CD4-positive, alpha-beta memory T cell (primary cell): ENCODE measurements at regions not wholly inside any gene's neighbourhood (a gene's known extent, or its start where the extent isn't known, plus 50 kb on each side); places are given as distances from the start of the nearest gene placed in this dataset.
A peak's percentile ranks its signal among the peaks of the same experiment; 100 is the strongest.

Experiments used
- CTCF ChIA-PET: fragments of 350-600 bp; sonication (Branson Sonifier 250); formaldehyde crosslinking; loops from one replicate; lab custom pipeline; 2021; ENCODE audit warnings: inconsistent platforms; ENCODE audit not compliant: partially characterized antibody; lab: Charles Lee
- POLR2A ChIA-PET: fragments of 350-600 bp; sonication (Branson Sonifier 250); formaldehyde crosslinking; loops from one replicate; lab custom pipeline; 2021; ENCODE audit not compliant: partially characterized antibody; lab: Charles Lee
- DNase-seq, 5 donors: peaks; one replicate each; pipeline versions ENCODE4 v3.0.0 to v3.0.0-alpha.2; 2020 to 2022; ENCODE audit warnings: mixed read lengths in 1 of 5
- H3K27ac ChIP-seq: one replicate; pipeline ENCODE4 v1.7.0; 2013; ENCODE audit warnings: low read depth, low read length
- H3K27me3 ChIP-seq: 2 replicates; pipeline ENCODE4 v1.7.0; 2013; ENCODE audit warnings: mild to moderate bottlenecking, low read length, moderate library complexity; ENCODE audit not compliant: insufficient read depth
- H3K36me3 ChIP-seq: 2 replicates; pipeline ENCODE4 v1.7.0; 2013; ENCODE audit warnings: mild to moderate bottlenecking, low read length, moderate library complexity; ENCODE audit not compliant: insufficient read depth
- H3K4me1 ChIP-seq: 2 replicates; pipeline ENCODE4 v1.7.0; 2013; ENCODE audit warnings: mild to moderate bottlenecking, low read length, moderate library complexity; ENCODE audit not compliant: insufficient read depth
- H3K4me3 ChIP-seq, 2 donors: one replicate each; pipeline ENCODE4 v1.7.0; 2013; ENCODE audit warnings: low read length in 2 of 2, mild to moderate bottlenecking in 1 of 2
- H3K9me3 ChIP-seq, 2 donors: one replicate each; pipeline ENCODE4 v1.7.0; 2013; ENCODE audit warnings: low read length in 2 of 2, control low read depth in 1 of 2; ENCODE audit not compliant: control insufficient read depth in 1 of 2
- H3K27ac Mint-ChIP-seq, 7 donors: one replicate each; pipeline ENCODE4 v1.8.0; 2020 to 2021; ENCODE audit warnings: mixed read lengths in 7 of 7, mild to moderate bottlenecking in 6 of 7, inconsistent platforms in 3 of 7, moderate library complexity in 3 of 7
- H3K27me3 Mint-ChIP-seq, 2 donors: one replicate each; pipeline ENCODE4 v1.8.0; 2020 to 2021; ENCODE audit warnings: mixed read lengths in 2 of 2
- H3K36me3 Mint-ChIP-seq, 2 donors: one replicate each; pipeline ENCODE4 v1.8.0; 2020 to 2021; ENCODE audit warnings: mixed read lengths in 2 of 2, inconsistent platforms in 1 of 2, mild to moderate bottlenecking in 1 of 2
- H3K4me1 Mint-ChIP-seq, 4 donors: one replicate each; pipeline ENCODE4 v1.8.0; 2020 to 2021; ENCODE audit warnings: mixed read lengths in 4 of 4, mild to moderate bottlenecking in 1 of 4
- H3K4me3 Mint-ChIP-seq, 8 donors: one replicate each; pipeline ENCODE4 v1.8.0; 2020 to 2021; ENCODE audit warnings: mixed read lengths in 8 of 8, mild to moderate bottlenecking in 7 of 8, moderate library complexity in 6 of 8, inconsistent platforms in 3 of 8
- H3K9me3 Mint-ChIP-seq, 8 donors: one replicate each; pipeline ENCODE4 v1.8.0; 2020 to 2021; ENCODE audit warnings: mixed read lengths in 8 of 8, mild to moderate bottlenecking in 5 of 8, inconsistent platforms in 3 of 8, moderate library complexity in 1 of 8
- intact Hi-C: fragments of 100-400 bp; cut with micrococcal nuclease; formaldehyde crosslinking; loops from one replicate; pipeline ENCODE4 v1.15.1; 2023

DNA sequence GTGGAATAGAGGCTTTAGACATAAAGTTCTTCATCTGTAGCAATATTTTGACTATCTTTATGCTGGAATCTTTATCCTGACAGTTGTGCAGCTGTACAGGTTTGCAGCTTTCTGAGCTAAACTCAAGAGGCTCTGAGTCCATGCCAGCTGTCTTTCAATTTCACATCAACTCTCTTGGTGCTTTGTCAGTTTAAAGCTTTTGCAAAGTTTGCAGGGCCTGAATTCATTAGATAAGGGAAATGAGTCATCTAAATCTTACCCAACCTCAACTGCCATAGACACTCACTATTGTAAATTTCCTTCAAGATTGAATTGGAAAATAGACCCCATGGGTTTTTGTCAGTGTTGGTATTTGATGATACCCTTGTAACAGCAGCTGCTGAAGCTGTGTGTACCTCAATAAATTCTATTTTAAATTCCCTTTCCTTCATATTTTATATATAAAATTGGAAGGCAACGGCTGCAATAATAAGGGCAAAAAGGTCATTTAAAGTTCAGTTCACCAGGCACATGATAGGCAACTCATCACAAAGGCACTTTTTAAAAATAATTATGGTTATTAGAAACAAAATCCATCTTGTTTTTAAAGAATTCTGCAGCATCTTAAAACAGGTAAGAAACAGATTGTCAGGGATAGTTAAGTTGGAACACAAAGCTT is 169.9 kb upstream of the SLC39A10 start:
- CTCF ChIA-PET = interaction anchor here (0.6 to 1.5 kb wide), 2 partner anchors 173 to 174 kb away, joined by 3 to 5 read pairs; no protein-coding TSS in a partner anchor

GRCh38 chr2:195486520-195486919 is 170.5 kb upstream of the SLC39A10 start:
- Mint-ChIP-seq H3K27me3 (no peaks in the 10 kb centered on the region), H3K4me3 (peak overlapping the region in 1 of 8 donors; percentile 41), H3K9me3 (no peaks in the 10 kb centered on the region), H3K36me3 (no peaks in the 10 kb centered on the region), H3K4me1 (peaks cover 7 to 19% (median 16%) of the 10 kb centered on the region in 4 donors), H3K27ac (no peak overlapping the region)
- ChIA-PET CTCF (interaction anchor here (0.6 kb wide), 1 partner anchor 174 kb away, joined by 3 read pairs; no protein-coding TSS in a partner anchor), POLR2A (interaction anchor here (1.1 to 2.0 kb wide), 2 partner anchors 171 to 173 kb away, joined by 3 to 8 read pairs; partner anchors contain the start of gene SLC39A10)
- DNase-seq = no peak
- H3K4me1 ChIP-seq = peaks cover 24% of the 10 kb centered on the region
- H3K9me3 ChIP-seq = no peaks in the 10 kb centered on the region
- H3K27ac ChIP-seq = no peak overlapping the region
- intact Hi-C loops = no loop called here
- H3K36me3 ChIP-seq = no peaks in the 10 kb centered on the region
- H3K4me3 ChIP-seq = no peak overlapping the region
- no peaks in the 10 kb centered on the region for H3K27me3 ChIP-seq

More for the DNA sequence above, 169.9 kb upstream of the SLC39A10 start:
- H3K27ac ChIP-seq = no peak overlapping the region
- intact Hi-C loops = no loop called here
- H3K36me3 ChIP-seq = no peaks in the 10 kb centered on the region
- H3K4me1 Mint-ChIP-seq = peaks cover 7 to 19% (median 16%) of the 10 kb centered on the region in 4 donors
- H3K36me3 Mint-ChIP-seq = no peaks in the 10 kb centered on the region
- H3K4me1 ChIP-seq = peaks cover 24% of the 10 kb centered on the region
- POLR2A ChIA-PET = interaction anchor here (1.1 to 2.0 kb wide), 2 partner anchors 170 to 173 kb away, joined by 3 to 8 read pairs; partner anchors contain the start of gene SLC39A10
- no peaks in the 10 kb centered on the region for H3K27me3 ChIP-seq
- no peak overlapping the region for H3K4me3 ChIP-seq
- DNase-seq = peak in 2 of 5 donors; percentile 3 to 32
- H3K9me3 ChIP-seq = no peaks in the 10 kb centered on the region
- H3K27ac Mint-ChIP-seq = peak overlapping the region in 4 of 7 donors; percentile 19 to 53 (median 26)
- H3K27me3 Mint-ChIP-seq = no peaks in the 10 kb centered on the region
- H3K9me3 Mint-ChIP-seq = no peaks in the 10 kb centered on the region
- peak overlapping the region in 5 of 8 donors; percentile 26 to 68 (median 45) for H3K4me3 Mint-ChIP-seq

- H3K27ac Mint-ChIP-seq = peak overlapping the region in 1 of 7 donors; percentile 3
- Histone ChIP-seq H3K9me3 (no peaks in the 10 kb centered on the region), H3K27me3 (no peaks in the 10 kb centered on the region), H3K36me3 (no peaks in the 10 kb centered on the region), H3K4me3 (no peak overlapping the region), H3K27ac (no peak overlapping the region), H3K4me1 (peaks cover 26% of the 10 kb centered on the region)
- intact Hi-C loops = no loop called here
- no peak for DNase-seq
- H3K36me3 Mint-ChIP-seq = peaks cover 0 to 4% of the 10 kb centered on the region in 2 donors
- peaks cover 16 to 30% (median 22%) of the 10 kb centered on the region in 4 donors for H3K4me1 Mint-ChIP-seq
- ChIA-PET POLR2A (no interaction called here), CTCF (interaction anchor here (0.9 to 3.9 kb wide), 3 partner anchors 15 to 181 kb away, joined by 3 to 17 read pairs (median 13); no protein-coding TSS in a partner anchor)
- peaks cover 0 to 5% (median 0%) of the 10 kb centered on the region in 8 donors for H3K9me3 Mint-ChIP-seq
- peaks cover 0 to 2% of the 10 kb centered on the region in 2 donors for H3K27me3 Mint-ChIP-seq
- peak overlapping the region in 1 of 8 donors; percentile 29 for H3K4me3 Mint-ChIP-seq
These were observed 175.0 kb upstream of the SLC39A10 start for GRCh38 chr2:195482010-195482409.

DNA sequence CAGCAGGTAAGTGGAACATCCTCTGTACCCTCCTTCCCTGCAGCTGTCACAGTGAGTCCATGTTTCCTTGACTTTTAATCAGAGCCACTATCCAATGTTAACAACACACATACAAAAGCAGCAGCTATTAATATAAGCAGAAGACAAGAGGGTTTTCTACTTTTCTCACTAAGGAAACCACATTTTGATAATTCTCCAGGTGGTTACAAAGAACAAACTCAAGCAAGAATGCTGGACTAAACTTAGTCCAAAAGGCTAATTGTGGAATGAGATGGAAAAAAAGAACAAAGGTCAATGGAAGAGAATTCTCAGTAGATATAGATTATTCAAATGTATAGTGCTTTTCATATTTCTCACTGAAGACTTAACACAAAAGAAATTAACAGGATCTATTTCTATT is 176.9 kb upstream of the SLC39A10 start:
- H3K9me3 Mint-ChIP-seq = peaks cover 0 to 5% (median 0%) of the 10 kb centered on the region in 8 donors
- no peak overlapping the region for H3K4me3 ChIP-seq
- no peaks in the 10 kb centered on the region for H3K27me3 ChIP-seq
- peaks cover 0 to 2% of the 10 kb centered on the region in 2 donors for H3K27me3 Mint-ChIP-seq
- H3K4me1 Mint-ChIP-seq = peaks cover 12 to 21% (median 15%) of the 10 kb centered on the region in 4 donors
- ChIA-PET CTCF (no interaction called here), POLR2A (no interaction called here)
- no peak for DNase-seq
- no peak overlapping the region for H3K4me3 Mint-ChIP-seq
- H3K27ac ChIP-seq = no peak overlapping the region
- H3K36me3 ChIP-seq = no peaks in the 10 kb centered on the region
- intact Hi-C loops = no loop called here
- H3K4me1 ChIP-seq = peaks cover 13% of the 10 kb centered on the region
- no peaks in the 10 kb centered on the region for H3K9me3 ChIP-seq
- H3K36me3 Mint-ChIP-seq = peaks cover 0 to 4% of the 10 kb centered on the region in 2 donors
- no peak overlapping the region for H3K27ac Mint-ChIP-seq

DNA sequence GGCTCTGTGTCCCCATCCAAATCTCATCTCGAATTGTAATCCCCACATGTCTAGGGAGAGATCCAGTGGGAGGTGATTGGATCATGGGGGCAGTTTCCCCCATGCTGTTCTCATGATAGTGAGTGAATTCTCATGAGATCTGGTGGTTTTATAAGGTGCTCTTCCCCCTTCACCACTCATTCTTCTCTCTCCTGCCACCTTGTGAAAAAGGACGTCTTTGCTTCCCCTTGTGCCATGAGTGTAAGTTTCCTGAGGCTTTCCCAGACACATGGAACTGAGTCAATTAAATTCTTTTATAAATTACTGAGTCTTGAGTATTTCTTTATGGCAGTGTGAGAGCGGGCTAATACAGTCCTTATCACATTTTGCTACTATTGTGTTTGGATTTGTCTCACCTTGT is 177.6 kb upstream of the SLC39A10 start:
- H3K4me1 Mint-ChIP-seq = peaks cover 12 to 21% (median 15%) of the 10 kb centered on the region in 4 donors
- H3K9me3 Mint-ChIP-seq = peaks cover 0 to 5% (median 0%) of the 10 kb centered on the region in 8 donors
- Histone ChIP-seq H3K27me3 (no peaks in the 10 kb centered on the region), H3K36me3 (no peaks in the 10 kb centered on the region), H3K9me3 (no peaks in the 10 kb centered on the region), H3K4me3 (no peak overlapping the region), H3K4me1 (peaks cover 13% of the 10 kb centered on the region), H3K27ac (no peak overlapping the region)
- peaks cover 0 to 2% of the 10 kb centered on the region in 2 donors for H3K27me3 Mint-ChIP-seq
- intact Hi-C loops = no loop called here
- ChIA-PET CTCF (no interaction called here), POLR2A (interaction anchor here (0.8 kb wide), 1 partner anchor 181 kb away, joined by 3 read pairs; no protein-coding TSS in a partner anchor)
- H3K4me3 Mint-ChIP-seq = no peak overlapping the region
- H3K27ac Mint-ChIP-seq = no peak overlapping the region
- H3K36me3 Mint-ChIP-seq = peaks cover 0 to 4% of the 10 kb centered on the region in 2 donors
- DNase-seq = no peak

DNA sequence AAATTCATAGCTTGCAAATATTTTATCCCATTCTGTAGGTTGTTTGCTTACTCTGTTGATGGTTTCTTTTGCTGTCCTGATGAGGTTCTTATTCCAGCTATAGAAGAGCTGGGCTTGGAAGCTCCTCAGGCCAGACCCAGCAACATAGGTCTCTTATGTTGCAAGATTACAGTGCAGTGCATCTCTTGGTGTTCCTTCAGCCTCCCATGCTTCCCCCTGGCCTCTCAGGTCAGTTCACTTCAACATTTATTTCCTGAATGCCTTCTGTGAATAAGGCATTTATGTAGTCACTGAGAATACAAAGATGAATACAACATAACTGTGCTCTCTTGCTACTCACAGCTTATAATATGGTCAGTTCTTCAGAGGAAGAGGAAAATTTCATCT is 179.0 kb upstream of the SLC39A10 start:
- no peaks in the 10 kb centered on the region for H3K9me3 ChIP-seq
- no peaks in the 10 kb centered on the region for H3K27me3 ChIP-seq
- H3K36me3 Mint-ChIP-seq = peaks cover 0 to 4% of the 10 kb centered on the region in 2 donors
- POLR2A ChIA-PET = no interaction called here
- CTCF ChIA-PET = no interaction called here
- peaks cover 0 to 5% (median 0%) of the 10 kb centered on the region in 8 donors for H3K9me3 Mint-ChIP-seq
- H3K4me3 Mint-ChIP-seq = no peak overlapping the region
- DNase-seq = no peak
- no peak overlapping the region for H3K27ac Mint-ChIP-seq
- no peak overlapping the region for H3K27ac ChIP-seq
- no peak overlapping the region for H3K4me3 ChIP-seq
- H3K36me3 ChIP-seq = no peaks in the 10 kb centered on the region
- H3K27me3 Mint-ChIP-seq = peaks cover 0 to 2% of the 10 kb centered on the region in 2 donors
- H3K4me1 Mint-ChIP-seq = peaks cover 12 to 24% (median 18%) of the 10 kb centered on the region in 4 donors
- peaks cover 14% of the 10 kb centered on the region for H3K4me1 ChIP-seq
- intact Hi-C loops = no loop called here
